ENCODE measurements at regions not wholly inside any gene's neighbourhood (a gene's known extent, or its start where the extent isn't known, plus 50 kb on each side); places are given as distances from the start of the nearest gene placed in this dataset.

DNA sequence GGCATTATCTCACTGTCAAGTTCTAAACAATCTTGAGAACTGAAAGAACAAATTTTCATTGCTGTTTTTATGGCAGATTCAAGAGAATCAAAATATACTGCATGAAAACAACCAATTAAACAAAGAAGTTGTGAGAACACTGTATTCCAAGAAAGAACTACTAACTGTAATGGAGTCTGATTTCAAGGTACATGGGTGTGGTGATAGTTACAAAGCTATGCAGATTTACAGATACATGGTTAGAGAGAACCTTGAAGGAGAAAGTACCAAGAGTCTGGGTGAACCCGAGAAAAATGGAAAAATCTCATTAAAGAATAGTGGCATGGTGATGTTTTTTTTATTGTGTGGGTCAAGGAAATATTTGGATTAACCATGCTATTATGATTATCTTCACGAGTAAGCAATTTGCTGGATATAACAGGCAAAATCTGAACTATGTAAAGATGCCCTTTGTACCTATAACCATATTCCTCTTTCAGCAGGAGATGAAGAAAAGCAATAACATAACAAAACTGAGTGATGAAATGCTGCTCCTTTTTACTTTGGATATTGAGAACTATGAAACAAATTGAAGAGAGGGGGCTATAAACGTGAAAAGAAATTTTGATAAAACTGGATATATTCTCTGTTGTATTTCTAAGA lies 100.4 kb downstream of the PLSCR2 start:
- TF ChIP-seq POLR2AphosphoS5 (IDR thresholded peaks at IDR 0.05; ENCODE audit: low read depth, low read length): no peak
- TF ChIP-seq, protein P1, sequence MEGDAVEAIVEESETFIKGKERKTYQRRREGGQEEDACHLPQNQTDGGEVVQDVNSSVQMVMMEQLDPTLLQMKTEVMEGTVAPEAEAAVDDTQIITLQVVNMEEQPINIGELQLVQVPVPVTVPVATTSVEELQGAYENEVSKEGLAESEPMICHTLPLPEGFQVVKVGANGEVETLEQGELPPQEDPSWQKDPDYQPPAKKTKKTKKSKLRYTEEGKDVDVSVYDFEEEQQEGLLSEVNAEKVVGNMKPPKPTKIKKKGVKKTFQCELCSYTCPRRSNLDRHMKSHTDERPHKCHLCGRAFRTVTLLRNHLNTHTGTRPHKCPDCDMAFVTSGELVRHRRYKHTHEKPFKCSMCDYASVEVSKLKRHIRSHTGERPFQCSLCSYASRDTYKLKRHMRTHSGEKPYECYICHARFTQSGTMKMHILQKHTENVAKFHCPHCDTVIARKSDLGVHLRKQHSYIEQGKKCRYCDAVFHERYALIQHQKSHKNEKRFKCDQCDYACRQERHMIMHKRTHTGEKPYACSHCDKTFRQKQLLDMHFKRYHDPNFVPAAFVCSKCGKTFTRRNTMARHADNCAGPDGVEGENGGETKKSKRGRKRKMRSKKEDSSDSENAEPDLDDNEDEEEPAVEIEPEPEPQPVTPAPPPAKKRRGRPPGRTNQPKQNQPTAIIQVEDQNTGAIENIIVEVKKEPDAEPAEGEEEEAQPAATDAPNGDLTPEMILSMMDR (IDR thresholded peaks at IDR 0.05): no peak
- TF ChIP-seq, protein P2, sequence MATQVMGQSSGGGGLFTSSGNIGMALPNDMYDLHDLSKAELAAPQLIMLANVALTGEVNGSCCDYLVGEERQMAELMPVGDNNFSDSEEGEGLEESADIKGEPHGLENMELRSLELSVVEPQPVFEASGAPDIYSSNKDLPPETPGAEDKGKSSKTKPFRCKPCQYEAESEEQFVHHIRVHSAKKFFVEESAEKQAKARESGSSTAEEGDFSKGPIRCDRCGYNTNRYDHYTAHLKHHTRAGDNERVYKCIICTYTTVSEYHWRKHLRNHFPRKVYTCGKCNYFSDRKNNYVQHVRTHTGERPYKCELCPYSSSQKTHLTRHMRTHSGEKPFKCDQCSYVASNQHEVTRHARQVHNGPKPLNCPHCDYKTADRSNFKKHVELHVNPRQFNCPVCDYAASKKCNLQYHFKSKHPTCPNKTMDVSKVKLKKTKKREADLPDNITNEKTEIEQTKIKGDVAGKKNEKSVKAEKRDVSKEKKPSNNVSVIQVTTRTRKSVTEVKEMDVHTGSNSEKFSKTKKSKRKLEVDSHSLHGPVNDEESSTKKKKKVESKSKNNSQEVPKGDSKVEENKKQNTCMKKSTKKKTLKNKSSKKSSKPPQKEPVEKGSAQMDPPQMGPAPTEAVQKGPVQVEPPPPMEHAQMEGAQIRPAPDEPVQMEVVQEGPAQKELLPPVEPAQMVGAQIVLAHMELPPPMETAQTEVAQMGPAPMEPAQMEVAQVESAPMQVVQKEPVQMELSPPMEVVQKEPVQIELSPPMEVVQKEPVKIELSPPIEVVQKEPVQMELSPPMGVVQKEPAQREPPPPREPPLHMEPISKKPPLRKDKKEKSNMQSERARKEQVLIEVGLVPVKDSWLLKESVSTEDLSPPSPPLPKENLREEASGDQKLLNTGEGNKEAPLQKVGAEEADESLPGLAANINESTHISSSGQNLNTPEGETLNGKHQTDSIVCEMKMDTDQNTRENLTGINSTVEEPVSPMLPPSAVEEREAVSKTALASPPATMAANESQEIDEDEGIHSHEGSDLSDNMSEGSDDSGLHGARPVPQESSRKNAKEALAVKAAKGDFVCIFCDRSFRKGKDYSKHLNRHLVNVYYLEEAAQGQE (IDR thresholded peaks at IDR 0.05; ENCODE audit: insufficient read depth in 1 of 2, low read depth in 2 of 2, low read length in 1 of 2): no peak
- TF ChIP-seq SIN3A (IDR thresholded peaks at IDR 0.05; ENCODE audit: borderline replicate concordance, insufficient read depth, low read depth, low read length): no peak
- TF ChIP-seq TCF7L2 (IDR thresholded peaks at IDR 0.05; ENCODE audit: low read depth, low read length): no peak

All from Panc1 (cell line).